OCI-LY1 (cell line): ENCODE measurements at regions not wholly inside any gene's neighbourhood (a gene's known extent, or its start where the extent isn't known, plus 50 kb on each side); places are given as distances from the start of the nearest gene placed in this dataset.

Experiments
- H2AFZ ChIP-seq: fragments of 200-600 bp; sonication (generic), shearing (Covaris generic); 2 replicates; pipeline ENCODE4 v1.6.0; 2014; ENCODE audit warnings: antibody characterized with exemption, mild to moderate bottlenecking, low read length
- H3F3A ChIP-seq: fragments of 200-600 bp; sonication (generic), shearing (Covaris generic); 2 replicates; pipeline ENCODE4 v1.6.0; 2014; ENCODE audit warnings: mild to moderate bottlenecking, antibody characterized with exemption, low read length, moderate library complexity; ENCODE audit not compliant: insufficient read depth
- H3K27ac ChIP-seq: fragments of 200-600 bp; sonication (generic); 2 replicates; pipeline ENCODE4 v1.5.1; 2014; ENCODE audit warnings: low read length, mixed run types, mild to moderate bottlenecking, low read depth; ENCODE audit not compliant: poor library complexity, severe bottlenecking
- H3K27me3 ChIP-seq: fragments of 200-600 bp; sonication (generic); 2 replicates; pipeline ENCODE4 v1.6.0; 2014; ENCODE audit warnings: antibody characterized with exemption, mild to moderate bottlenecking, low read length, moderate library complexity; ENCODE audit not compliant: insufficient read depth
- H3K36me3 ChIP-seq: fragments of 200-600 bp; sonication (generic); 2 replicates; pipeline ENCODE4 v1.6.1; 2014; ENCODE audit warnings: mild to moderate bottlenecking, antibody characterized with exemption, low read length, moderate library complexity, mixed read lengths; ENCODE audit not compliant: insufficient read depth
- H3K4me1 ChIP-seq: fragments of 200-600 bp; sonication (generic); 2 replicates; pipeline ENCODE4 v1.5.1; 2014; ENCODE audit warnings: mild to moderate bottlenecking, low read length, moderate library complexity; ENCODE audit not compliant: insufficient read depth, severe bottlenecking
- H3K4me2 ChIP-seq: fragments of 200-600 bp; sonication (generic), shearing (Covaris generic); 2 replicates; pipeline ENCODE4 v1.6.1; 2014; ENCODE audit warnings: low read length
- H3K4me3 ChIP-seq: fragments of 200-600 bp; sonication (generic); 2 replicates; pipeline ENCODE4 v1.5.1; 2014; ENCODE audit warnings: low read length, low read depth, mild to moderate bottlenecking, mixed read lengths; ENCODE audit not compliant: poor library complexity, severe bottlenecking
- H3K79me2 ChIP-seq: fragments of 200-600 bp; shearing (Covaris generic); 2 replicates; pipeline ENCODE4 v1.6.1; 2016; ENCODE audit warnings: mixed run types, low read length, mixed read lengths; ENCODE audit not compliant: insufficient read depth
- H3K9ac ChIP-seq: fragments of 200-600 bp; sonication (generic), shearing (Covaris generic); 2 replicates; pipeline ENCODE4 v1.6.1; 2014; ENCODE audit warnings: mild to moderate bottlenecking, low read length, mixed read lengths
- H3K9me2 ChIP-seq: fragments of 200-600 bp; sonication (generic), shearing (Covaris generic); 2 replicates; pipeline ENCODE4 v1.6.1; 2014; ENCODE audit warnings: low read depth, mild to moderate bottlenecking, low read length, mixed read lengths
- H3K9me3 ChIP-seq: fragments of 200-600 bp; shearing (Covaris generic); 2 replicates; pipeline ENCODE4 v1.6.1; 2014; ENCODE audit warnings: low read length, mixed read lengths
- H4K20me1 ChIP-seq: fragments of 200-600 bp; sonication (generic), shearing (Covaris generic); 2 replicates; pipeline ENCODE4 v1.6.0; 2016; ENCODE audit warnings: mild to moderate bottlenecking, low read length; ENCODE audit not compliant: insufficient read depth
- CTCF ChIP-seq: fragments of 200-600 bp; sonication (generic), shearing (Covaris generic); IDR thresholded peaks from 2 replicates; pipeline ENCODE4 v1.5.1; 2017; ENCODE audit warnings: mild to moderate bottlenecking, antibody characterized with exemption, low read length, moderate library complexity, mixed read lengths
- EZH2 ChIP-seq: fragments of 200-600 bp; sonication (generic), shearing (Covaris generic); IDR thresholded peaks from 2 replicates; pipeline ENCODE4 v1.8.0; 2017; ENCODE audit warnings: borderline replicate concordance, mixed run types, mild to moderate bottlenecking, antibody characterized with exemption, low read length, moderate library complexity, mixed read lengths

- Histone ChIP-seq H3K27me3 (no peaks in the 10 kb centered on the region), H3K9me2 (no peaks in the 10 kb centered on the region), H3K36me3 (no peaks in the 10 kb centered on the region), H3F3A (no peaks in the 10 kb centered on the region), H4K20me1 (no peaks in the 10 kb centered on the region), H3K9ac (no peak overlapping the region; the same call in 1 of the 2 replicates), H3K4me3 (no peak overlapping the region), H3K4me1 (peaks cover 62% of the 10 kb centered on the region), H2AFZ (no peak overlapping the region), H3K79me2 (no peaks in the 10 kb centered on the region), H3K4me2 (peak overlapping the region; percentile 21; the same call in 1 of the 2 replicates), H3K9me3 (no peaks in the 10 kb centered on the region), H3K27ac (peak overlapping the region; percentile 86)
- TF ChIP-seq EZH2 (no peak), CTCF (no peak)
Measured at GRCh38 chr17:13921841-13922776, 147.2 kb upstream of the COX10 start.

DNA sequence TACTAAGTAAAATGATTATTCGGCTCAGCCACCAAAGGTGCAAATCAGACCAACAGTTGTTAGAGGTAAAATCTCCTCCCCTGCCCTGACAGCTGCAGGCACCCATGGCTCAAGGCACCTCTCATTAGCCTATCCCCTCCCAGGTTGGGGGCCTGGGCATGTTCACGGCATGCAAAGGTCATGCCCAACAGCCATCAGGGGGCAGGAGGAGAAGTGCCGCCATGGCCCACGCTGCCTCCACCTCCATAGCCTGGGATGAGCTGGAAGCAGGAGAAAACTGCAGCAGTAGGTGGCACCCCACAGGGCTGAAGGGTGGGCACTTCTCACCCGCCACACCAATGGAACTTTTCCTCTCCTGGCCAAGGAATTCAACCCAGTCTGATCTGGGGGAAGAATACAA, 146.4 kb upstream of the COX10 start:
- peak overlapping the region; percentile 86 for H3K27ac ChIP-seq
- TF ChIP-seq CTCF = no peak
- no peak for TF ChIP-seq EZH2

DNA sequence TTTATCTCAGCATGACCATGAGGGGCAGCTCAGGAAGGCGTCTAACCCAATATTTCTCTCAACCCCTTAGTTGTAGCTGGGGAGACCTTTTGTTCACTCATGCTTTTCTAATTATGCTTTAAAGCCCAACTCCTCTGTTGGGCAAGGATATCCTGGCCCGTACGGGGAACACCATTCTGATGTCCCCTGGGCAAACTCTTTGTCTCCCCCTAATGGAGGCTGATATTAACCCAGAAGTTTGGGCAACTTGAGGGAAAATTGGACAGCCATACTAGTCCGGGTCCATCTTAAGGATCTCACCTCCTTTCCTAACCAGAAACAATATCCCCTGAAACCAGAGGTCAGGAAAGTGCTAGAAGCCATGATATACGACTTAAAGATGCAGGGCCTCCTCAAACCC, 143.7 kb upstream of the COX10 start:
- TF ChIP-seq EZH2 (no peak), CTCF (peak; percentile 66)
- Histone ChIP-seq H3F3A (no peaks in the 10 kb centered on the region), H4K20me1 (no peaks in the 10 kb centered on the region), H3K4me3 (no peak overlapping the region), H3K79me2 (no peaks in the 10 kb centered on the region), H3K27me3 (no peaks in the 10 kb centered on the region), H3K4me2 (no peak overlapping the region), H3K36me3 (no peaks in the 10 kb centered on the region), H3K9ac (no peak overlapping the region), H3K27ac (no peak overlapping the region), H2AFZ (no peak overlapping the region), H3K4me1 (peaks cover 27% of the 10 kb centered on the region), H3K9me2 (no peaks in the 10 kb centered on the region), H3K9me3 (no peaks in the 10 kb centered on the region)

More for the DNA sequence above, 146.4 kb upstream of the COX10 start:
- Histone ChIP-seq H3K4me3 (no peak overlapping the region), H3F3A (no peaks in the 10 kb centered on the region), H3K79me2 (no peaks in the 10 kb centered on the region), H3K9ac (no peak overlapping the region), H3K27me3 (no peaks in the 10 kb centered on the region), H3K36me3 (no peaks in the 10 kb centered on the region), H2AFZ (no peak overlapping the region), H4K20me1 (no peaks in the 10 kb centered on the region), H3K9me3 (no peaks in the 10 kb centered on the region), H3K4me2 (peak overlapping the region; percentile 21; the same call in 1 of the 2 replicates), H3K4me1 (peaks cover 54% of the 10 kb centered on the region), H3K9me2 (no peaks in the 10 kb centered on the region)
